ENCODE measurements at regions not wholly inside any gene's neighbourhood (a gene's known extent, or its start where the extent isn't known, plus 50 kb on each side); places are given as distances from the start of the nearest gene placed in this dataset.

GRCh38 chr3:124300416-124300815 is 308.5 kb upstream of the ROPN1 start:
- H3K36me3 ChIP-seq (ENCODE audit: insufficient read depth) = no peaks in the 10 kb centered on the region
- no peak overlapping the region for H3K27ac ChIP-seq
- TF ChIP-seq CTCF (conservative IDR thresholded peaks at IDR 0.05; ENCODE audit: low read depth, low read length) = no peak
- no peak overlapping the region for H3K4me2 ChIP-seq
- H3K4me1 ChIP-seq (ENCODE audit: low read depth, poor library complexity, severe bottlenecking) = no peaks in the 10 kb centered on the region
- no peak overlapping the region for H2AFZ ChIP-seq (ENCODE audit: low read depth)
- no peaks in the 10 kb centered on the region for H3K79me2 ChIP-seq (ENCODE audit: insufficient read depth, low read depth)
- no peak overlapping the region for H3K9ac ChIP-seq
- no peaks in the 10 kb centered on the region for H3K27me3 ChIP-seq (ENCODE audit: insufficient read depth, low read depth)
- no peak overlapping the region for H3K4me3 ChIP-seq (IDR thresholded peaks at IDR 0.05; ENCODE audit: insufficient read depth, low read depth, low read length)
- no peaks in the 10 kb centered on the region for H4K20me1 ChIP-seq (ENCODE audit: insufficient read depth)

GRCh38 chr3:124303305-124303910 is 311.5 kb upstream of the ROPN1 start:
- H3K4me1 ChIP-seq (ENCODE audit: low read depth, poor library complexity, severe bottlenecking) = no peaks in the 10 kb centered on the region
- TF ChIP-seq CTCF (conservative IDR thresholded peaks at IDR 0.05; ENCODE audit: low read depth, low read length) = no peak
- no peak overlapping the region for H2AFZ ChIP-seq (ENCODE audit: low read depth)
- H3K4me3 ChIP-seq (IDR thresholded peaks at IDR 0.05; ENCODE audit: insufficient read depth, low read depth, low read length) = no peak overlapping the region
- H3K36me3 ChIP-seq (ENCODE audit: insufficient read depth) = no peaks in the 10 kb centered on the region
- H3K4me2 ChIP-seq = no peak overlapping the region
- no peak overlapping the region for H3K9ac ChIP-seq
- no peak overlapping the region for H3K27ac ChIP-seq
- no peaks in the 10 kb centered on the region for H3K27me3 ChIP-seq (ENCODE audit: insufficient read depth, low read depth)
- no peaks in the 10 kb centered on the region for H3K79me2 ChIP-seq (ENCODE audit: insufficient read depth, low read depth)
- H4K20me1 ChIP-seq (ENCODE audit: insufficient read depth) = no peaks in the 10 kb centered on the region

- no peaks in the 10 kb centered on the region for H4K20me1 ChIP-seq (ENCODE audit: insufficient read depth)
- no peaks in the 10 kb centered on the region for H3K79me2 ChIP-seq (ENCODE audit: insufficient read depth, low read depth)
- TF ChIP-seq CTCF (conservative IDR thresholded peaks at IDR 0.05; ENCODE audit: low read depth, low read length) = no peak
- no peak overlapping the region for H3K27ac ChIP-seq
- H3K4me3 ChIP-seq (IDR thresholded peaks at IDR 0.05; ENCODE audit: insufficient read depth, low read depth, low read length) = no peak overlapping the region
- no peaks in the 10 kb centered on the region for H3K27me3 ChIP-seq (ENCODE audit: insufficient read depth, low read depth)
- H3K4me1 ChIP-seq (ENCODE audit: low read depth, poor library complexity, severe bottlenecking) = no peaks in the 10 kb centered on the region
- H3K9ac ChIP-seq = no peak overlapping the region
- H3K4me2 ChIP-seq = no peak overlapping the region
- no peak overlapping the region for H2AFZ ChIP-seq (ENCODE audit: low read depth)
- H3K36me3 ChIP-seq (ENCODE audit: insufficient read depth) = no peaks in the 10 kb centered on the region
These were observed 314.7 kb upstream of the ROPN1 start for GRCh38 chr3:124306665-124307064.

GRCh38 chr3:124313621-124314020 is 321.7 kb upstream of the ROPN1 start:
- Histone ChIP-seq H3K79me2 (ENCODE audit: insufficient read depth, low read depth) (no peaks in the 10 kb centered on the region), H3K9ac (no peak overlapping the region), H3K27me3 (ENCODE audit: insufficient read depth, low read depth) (no peaks in the 10 kb centered on the region), H3K4me3 (IDR thresholded peaks at IDR 0.05; ENCODE audit: insufficient read depth, low read depth, low read length) (no peak overlapping the region), H3K4me2 (no peak overlapping the region), H3K36me3 (ENCODE audit: insufficient read depth) (no peaks in the 10 kb centered on the region), H3K4me1 (ENCODE audit: low read depth, poor library complexity, severe bottlenecking) (no peaks in the 10 kb centered on the region), H3K27ac (no peak overlapping the region), H4K20me1 (ENCODE audit: insufficient read depth) (no peaks in the 10 kb centered on the region), H2AFZ (ENCODE audit: low read depth) (no peak overlapping the region)
- no peak for TF ChIP-seq CTCF (conservative IDR thresholded peaks at IDR 0.05; ENCODE audit: low read depth, low read length)

Measured in KMS-11 (cell line).